ENCODE measurements at regions not wholly inside any gene's neighbourhood (a gene's known extent, or its start where the extent isn't known, plus 50 kb on each side); places are given as distances from the start of the nearest gene placed in this dataset.

DNA sequence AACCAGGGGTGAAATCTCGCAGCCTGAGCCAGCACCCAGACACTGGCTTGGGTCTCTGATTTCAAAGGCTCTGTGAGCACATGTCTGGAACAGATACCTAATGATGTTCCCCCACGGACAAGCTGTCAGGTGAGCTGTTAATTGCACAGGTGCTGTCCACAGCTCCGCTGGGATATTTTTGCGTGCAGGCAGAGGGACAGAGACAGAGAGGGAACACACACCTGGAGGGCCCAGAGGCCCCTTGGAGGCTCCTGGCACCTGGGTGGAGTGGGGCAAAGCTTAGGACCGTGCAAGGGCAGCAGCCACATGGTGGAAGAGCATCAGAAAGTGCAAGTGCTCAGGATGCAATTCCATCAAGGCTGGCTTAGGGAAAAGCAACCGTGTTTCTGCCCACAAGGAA is 57.3 kb downstream of the ARL6IP4 start:
- TF ChIP-seq, protein P1, sequence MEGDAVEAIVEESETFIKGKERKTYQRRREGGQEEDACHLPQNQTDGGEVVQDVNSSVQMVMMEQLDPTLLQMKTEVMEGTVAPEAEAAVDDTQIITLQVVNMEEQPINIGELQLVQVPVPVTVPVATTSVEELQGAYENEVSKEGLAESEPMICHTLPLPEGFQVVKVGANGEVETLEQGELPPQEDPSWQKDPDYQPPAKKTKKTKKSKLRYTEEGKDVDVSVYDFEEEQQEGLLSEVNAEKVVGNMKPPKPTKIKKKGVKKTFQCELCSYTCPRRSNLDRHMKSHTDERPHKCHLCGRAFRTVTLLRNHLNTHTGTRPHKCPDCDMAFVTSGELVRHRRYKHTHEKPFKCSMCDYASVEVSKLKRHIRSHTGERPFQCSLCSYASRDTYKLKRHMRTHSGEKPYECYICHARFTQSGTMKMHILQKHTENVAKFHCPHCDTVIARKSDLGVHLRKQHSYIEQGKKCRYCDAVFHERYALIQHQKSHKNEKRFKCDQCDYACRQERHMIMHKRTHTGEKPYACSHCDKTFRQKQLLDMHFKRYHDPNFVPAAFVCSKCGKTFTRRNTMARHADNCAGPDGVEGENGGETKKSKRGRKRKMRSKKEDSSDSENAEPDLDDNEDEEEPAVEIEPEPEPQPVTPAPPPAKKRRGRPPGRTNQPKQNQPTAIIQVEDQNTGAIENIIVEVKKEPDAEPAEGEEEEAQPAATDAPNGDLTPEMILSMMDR (conservative IDR thresholded peaks at IDR 0.05 in 1 of 2, IDR thresholded peaks at IDR 0.05 in 1 of 2; ENCODE audit: extremely low read depth in 1 of 2, insufficient read depth in 1 of 2, low read depth in 1 of 2, low read length in 2 of 2): no peak
- TF ChIP-seq EZH2 (IDR thresholded peaks at IDR 0.05; ENCODE audit: borderline replicate concordance, low read length): no peak
